ENCODE measurements at regions not wholly inside any gene's neighbourhood (a gene's known extent, or its start where the extent isn't known, plus 50 kb on each side); places are given as distances from the start of the nearest gene placed in this dataset.

DNA sequence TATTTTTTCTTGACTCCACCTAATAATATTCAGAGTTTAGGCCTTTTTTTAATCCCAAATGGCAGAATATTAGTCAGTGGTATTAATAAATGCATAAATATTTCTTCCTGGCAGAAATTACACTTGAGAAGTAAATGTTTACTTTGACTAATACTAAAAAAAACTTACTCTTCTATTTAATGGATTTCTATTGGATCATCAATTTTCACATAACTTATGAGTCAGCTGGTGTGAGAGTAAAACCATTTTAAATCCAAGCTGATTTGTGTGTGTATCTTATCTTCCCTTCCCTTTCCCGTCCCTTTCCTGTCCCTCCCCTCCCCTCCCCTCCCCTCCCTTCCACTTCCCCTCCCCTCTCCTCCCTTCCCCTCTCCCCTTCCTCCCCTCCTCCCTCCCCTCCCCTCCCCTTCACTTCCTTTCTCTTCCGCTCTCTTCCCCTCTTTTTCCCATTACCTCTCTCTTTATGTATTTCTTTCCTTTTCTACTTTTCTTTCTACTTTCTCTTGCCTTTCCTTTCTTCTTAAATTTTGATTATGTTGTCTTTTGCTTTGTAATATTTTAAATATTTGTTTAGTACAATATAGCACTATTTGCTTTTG, 630.1 kb upstream of the EPHA5 start:
- H4K12ac ChIP-seq (ENCODE audit: low read depth, low read length) = no peak overlapping the region
- WGBS (ENCODE audit: extremely low coverage, insufficient coverage, insufficient read length) = 60% methylated on average over 2 of the region's 2 CpGs
- H2BK12ac ChIP-seq (ENCODE audit: low read length) = no peak overlapping the region
- no peak overlapping the region for H4K8ac ChIP-seq (ENCODE audit: low read depth, low read length)
- no peak overlapping the region for H3K4ac ChIP-seq (ENCODE audit: low read depth, low read length)
- DNase-seq = no peak
- H2BK5ac ChIP-seq (ENCODE audit: low read depth, low read length, poor library complexity) = no peak overlapping the region
- no peak overlapping the region for H2AK5ac ChIP-seq (ENCODE audit: low read length)
- H2BK120ac ChIP-seq (ENCODE audit: insufficient read depth, low read length, poor library complexity) = no peak overlapping the region
- H3K79me2 ChIP-seq (ENCODE audit: control insufficient read depth, insufficient read depth, low read length, poor library complexity) = no peaks in the 10 kb centered on the region
- H3K14ac ChIP-seq (ENCODE audit: low read length) = no peak overlapping the region
- no peaks in the 10 kb centered on the region for H3K4me1 ChIP-seq (ENCODE audit: control insufficient read depth in 1 of 2, insufficient read depth in 2 of 2, low read length in 2 of 2)
- H3K4me3 ChIP-seq (ENCODE audit: low read depth, low read length) = no peak overlapping the region
- H4K91ac ChIP-seq (ENCODE audit: low read depth, low read length) = no peak overlapping the region
- H3K4me2 ChIP-seq (ENCODE audit: low read length) = no peak overlapping the region
- H3K79me1 ChIP-seq (ENCODE audit: low read length) = no peaks in the 10 kb centered on the region
- no peak overlapping the region for H2AFZ ChIP-seq (ENCODE audit: insufficient read depth, low read length, poor library complexity)
- H3K18ac ChIP-seq (ENCODE audit: low read length) = no peak overlapping the region
- no peak overlapping the region for H3K23ac ChIP-seq (ENCODE audit: low read length)
- no peaks in the 10 kb centered on the region for H3K36me3 ChIP-seq (ENCODE audit: control insufficient read depth in 1 of 2, insufficient read depth in 2 of 2, low read length in 2 of 2)
- H3K27me3 ChIP-seq (ENCODE audit: insufficient read depth, low read length) = no peaks in the 10 kb centered on the region
- no peak overlapping the region for H3K27ac ChIP-seq (ENCODE audit: low read depth, low read length)
- H3K9ac ChIP-seq (ENCODE audit: low read length) = no peak overlapping the region
- H3K9me3 ChIP-seq (ENCODE audit: insufficient read depth, low read depth, low read length) = no peaks in the 10 kb centered on the region

DNA sequence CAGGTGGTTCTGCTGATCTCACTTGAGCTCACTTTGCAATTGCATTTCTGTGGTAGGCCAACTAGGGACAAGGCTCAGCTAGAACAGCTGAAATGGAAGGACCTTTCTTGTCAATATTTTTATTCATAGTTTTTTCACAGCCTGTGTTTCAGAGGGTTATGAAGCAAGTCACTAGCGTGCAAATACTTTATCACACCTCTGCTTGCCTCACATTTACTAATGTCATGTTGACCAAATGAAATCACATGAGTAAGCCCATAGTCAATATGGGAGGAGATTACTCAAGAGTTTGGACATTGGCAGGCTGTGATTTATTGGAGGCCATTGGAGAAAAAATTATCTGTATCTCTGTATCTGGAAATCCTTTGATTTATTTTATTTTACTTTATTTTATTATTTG, 628.3 kb upstream of the EPHA5 start:
- Histone ChIP-seq H4K91ac (ENCODE audit: low read depth, low read length) (no peak overlapping the region), H3K4me1 (ENCODE audit: control insufficient read depth in 1 of 2, insufficient read depth in 2 of 2, low read length in 2 of 2) (no peaks in the 10 kb centered on the region), H3K9ac (ENCODE audit: low read length) (no peak overlapping the region), H3K9me3 (ENCODE audit: insufficient read depth, low read depth, low read length) (no peaks in the 10 kb centered on the region), H3K36me3 (ENCODE audit: control insufficient read depth in 1 of 2, insufficient read depth in 2 of 2, low read length in 2 of 2) (no peaks in the 10 kb centered on the region), H3K23ac (ENCODE audit: low read length) (no peak overlapping the region), H4K12ac (ENCODE audit: low read depth, low read length) (no peak overlapping the region), H4K8ac (ENCODE audit: low read depth, low read length) (no peak overlapping the region), H3K18ac (ENCODE audit: low read length) (no peak overlapping the region), H3K4ac (ENCODE audit: low read depth, low read length) (no peak overlapping the region), H3K27me3 (ENCODE audit: insufficient read depth, low read length) (no peaks in the 10 kb centered on the region), H2BK12ac (ENCODE audit: low read length) (no peak overlapping the region), H2BK120ac (ENCODE audit: insufficient read depth, low read length, poor library complexity) (no peak overlapping the region), H3K14ac (ENCODE audit: low read length) (no peak overlapping the region), H3K4me2 (ENCODE audit: low read length) (no peak overlapping the region), H3K27ac (ENCODE audit: low read depth, low read length) (no peak overlapping the region), H3K79me2 (ENCODE audit: control insufficient read depth, insufficient read depth, low read length, poor library complexity) (no peaks in the 10 kb centered on the region), H2AFZ (ENCODE audit: insufficient read depth, low read length, poor library complexity) (no peak overlapping the region), H3K4me3 (ENCODE audit: low read depth, low read length) (no peak overlapping the region), H2AK5ac (ENCODE audit: low read length) (no peak overlapping the region), H3K79me1 (ENCODE audit: low read length) (no peaks in the 10 kb centered on the region), H2BK5ac (ENCODE audit: low read depth, low read length, poor library complexity) (no peak overlapping the region)
- no peak for DNase-seq
- WGBS (ENCODE audit: extremely low coverage, insufficient coverage, insufficient read length) = no CpG with 5 or more reads among the region's 1 CpG

DNA sequence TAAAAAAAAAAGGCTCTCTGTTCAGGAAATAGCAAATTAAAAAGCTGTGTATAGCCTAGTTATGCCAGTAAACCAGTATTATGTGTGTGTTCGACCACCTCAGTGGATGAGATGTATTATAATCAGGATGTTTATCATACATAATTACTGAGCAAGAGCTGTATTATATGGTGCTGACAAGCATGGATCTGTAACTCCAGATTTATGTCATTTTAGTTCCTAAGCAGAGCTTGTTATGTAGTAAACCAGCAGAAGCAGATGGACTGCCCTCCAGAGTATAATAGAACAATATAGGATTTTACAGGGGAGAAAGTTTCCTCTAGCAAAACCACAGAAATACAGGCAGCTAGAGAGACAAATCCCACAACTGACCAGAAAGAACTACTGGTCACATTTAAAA, 627.4 kb upstream of the EPHA5 start:
- Histone ChIP-seq H3K27me3 (ENCODE audit: insufficient read depth, low read length) (no peaks in the 10 kb centered on the region), H3K4ac (ENCODE audit: low read depth, low read length) (no peak overlapping the region), H2BK120ac (ENCODE audit: insufficient read depth, low read length, poor library complexity) (no peak overlapping the region), H3K79me2 (ENCODE audit: control insufficient read depth, insufficient read depth, low read length, poor library complexity) (no peaks in the 10 kb centered on the region), H2AFZ (ENCODE audit: insufficient read depth, low read length, poor library complexity) (no peak overlapping the region), H3K79me1 (ENCODE audit: low read length) (no peaks in the 10 kb centered on the region), H3K4me2 (ENCODE audit: low read length) (no peak overlapping the region), H3K4me1 (ENCODE audit: control insufficient read depth in 1 of 2, insufficient read depth in 2 of 2, low read length in 2 of 2) (no peaks in the 10 kb centered on the region), H3K14ac (ENCODE audit: low read length) (no peak overlapping the region), H3K36me3 (ENCODE audit: control insufficient read depth in 1 of 2, insufficient read depth in 2 of 2, low read length in 2 of 2) (no peaks in the 10 kb centered on the region), H2BK12ac (ENCODE audit: low read length) (no peak overlapping the region), H2AK5ac (ENCODE audit: low read length) (no peak overlapping the region), H3K23ac (ENCODE audit: low read length) (no peak overlapping the region), H3K27ac (ENCODE audit: low read depth, low read length) (no peak overlapping the region), H2BK5ac (ENCODE audit: low read depth, low read length, poor library complexity) (no peak overlapping the region), H3K9me3 (ENCODE audit: insufficient read depth, low read depth, low read length) (no peaks in the 10 kb centered on the region), H4K91ac (ENCODE audit: low read depth, low read length) (no peak overlapping the region), H4K8ac (ENCODE audit: low read depth, low read length) (no peak overlapping the region), H3K9ac (ENCODE audit: low read length) (no peak overlapping the region), H3K4me3 (ENCODE audit: low read depth, low read length) (no peak overlapping the region), H3K18ac (ENCODE audit: low read length) (no peak overlapping the region), H4K12ac (ENCODE audit: low read depth, low read length) (no peak overlapping the region)
- no peak for DNase-seq
- no CpG with 5 or more reads among the region's 1 CpG for WGBS (ENCODE audit: extremely low coverage, insufficient coverage, insufficient read length)

DNA sequence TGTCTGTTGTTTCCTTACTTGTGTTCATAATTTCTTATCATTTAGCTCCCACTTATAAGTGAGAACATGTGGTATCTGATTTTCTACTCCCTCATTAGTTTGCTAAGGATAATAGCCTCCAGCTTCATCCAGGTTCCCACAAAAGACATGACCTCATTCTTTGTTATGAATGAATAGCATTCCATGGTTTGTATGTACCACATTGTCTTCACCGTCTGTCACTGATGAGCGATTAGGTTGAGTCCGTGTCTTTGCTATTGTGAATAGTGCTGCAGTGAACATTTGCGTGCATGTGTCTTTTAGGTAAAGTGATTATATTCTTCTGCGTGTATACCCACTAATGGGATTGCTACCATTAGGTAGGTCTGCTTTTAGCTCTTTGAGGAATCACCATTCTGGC, 624.3 kb upstream of the EPHA5 start:
- DNase-seq = no peak
- no peak overlapping the region for H2AFZ ChIP-seq (ENCODE audit: insufficient read depth, low read length, poor library complexity)
- no peak overlapping the region for H3K4me3 ChIP-seq (ENCODE audit: low read depth, low read length)
- no peak overlapping the region for H3K14ac ChIP-seq (ENCODE audit: low read length)
- H2BK120ac ChIP-seq (ENCODE audit: insufficient read depth, low read length, poor library complexity) = no peak overlapping the region
- no peak overlapping the region for H3K23ac ChIP-seq (ENCODE audit: low read length)
- no peaks in the 10 kb centered on the region for H3K27me3 ChIP-seq (ENCODE audit: insufficient read depth, low read length)
- no peaks in the 10 kb centered on the region for H3K9me3 ChIP-seq (ENCODE audit: insufficient read depth, low read depth, low read length)
- no peak overlapping the region for H2AK5ac ChIP-seq (ENCODE audit: low read length)
- no peak overlapping the region for H2BK12ac ChIP-seq (ENCODE audit: low read length)
- H3K27ac ChIP-seq (ENCODE audit: low read depth, low read length) = no peak overlapping the region
- H3K4ac ChIP-seq (ENCODE audit: low read depth, low read length) = no peak overlapping the region
- H3K4me2 ChIP-seq (ENCODE audit: low read length) = no peak overlapping the region
- no peaks in the 10 kb centered on the region for H3K36me3 ChIP-seq (ENCODE audit: control insufficient read depth in 1 of 2, insufficient read depth in 2 of 2, low read length in 2 of 2)
- H3K4me1 ChIP-seq (ENCODE audit: control insufficient read depth in 1 of 2, insufficient read depth in 2 of 2, low read length in 2 of 2) = no peaks in the 10 kb centered on the region
- no peak overlapping the region for H4K12ac ChIP-seq (ENCODE audit: low read depth, low read length)
- no peaks in the 10 kb centered on the region for H3K79me2 ChIP-seq (ENCODE audit: control insufficient read depth, insufficient read depth, low read length, poor library complexity)
- no peak overlapping the region for H3K9ac ChIP-seq (ENCODE audit: low read length)
- no peak overlapping the region for H3K18ac ChIP-seq (ENCODE audit: low read length)
- no peak overlapping the region for H2BK5ac ChIP-seq (ENCODE audit: low read depth, low read length, poor library complexity)
- no peaks in the 10 kb centered on the region for H3K79me1 ChIP-seq (ENCODE audit: low read length)
- H4K91ac ChIP-seq (ENCODE audit: low read depth, low read length) = no peak overlapping the region
- no peak overlapping the region for H4K8ac ChIP-seq (ENCODE audit: low read depth, low read length)
- WGBS (ENCODE audit: extremely low coverage, insufficient coverage, insufficient read length) = no CpG with 5 or more reads among the region's 5 CpGs
